ENCODE measurements at regions not wholly inside any gene's neighbourhood (a gene's known extent, or its start where the extent isn't known, plus 50 kb on each side); places are given as distances from the start of the nearest gene placed in this dataset.

- H3K4me3 ChIP-seq (ENCODE audit: low read depth, low read length) = no peak overlapping the region
- DNase-seq (ENCODE audit: low read depth) = no peak
- no peak for TF ChIP-seq CTCF (IDR thresholded peaks at IDR 0.05; ENCODE audit: insufficient read depth, low read length)
These were observed 817.5 kb downstream of the SQOR start for GRCh38 chr15:46452297-46452820.

GRCh38 chr15:46456456-46456855 lies 821.6 kb downstream of the SQOR start:
- no peak for DNase-seq (ENCODE audit: low read depth)
- TF ChIP-seq CTCF (IDR thresholded peaks at IDR 0.05; ENCODE audit: insufficient read depth, low read length) = no peak
- H3K4me3 ChIP-seq (ENCODE audit: low read depth, low read length) = no peak overlapping the region

- no peak for DNase-seq (ENCODE audit: low read depth)
- H3K4me3 ChIP-seq (ENCODE audit: low read depth, low read length) = no peak overlapping the region
- no peak for TF ChIP-seq CTCF (IDR thresholded peaks at IDR 0.05; ENCODE audit: insufficient read depth, low read length)
These were observed 825.7 kb downstream of the SQOR start for GRCh38 chr15:46460431-46461094.

GRCh38 chr15:46461416-46461815 lies 826.6 kb downstream of the SQOR start:
- DNase-seq (ENCODE audit: low read depth) = no peak
- H3K4me3 ChIP-seq (ENCODE audit: low read depth, low read length) = no peak overlapping the region
- TF ChIP-seq CTCF (IDR thresholded peaks at IDR 0.05; ENCODE audit: insufficient read depth, low read length) = no peak

GRCh38 chr15:46467041-46467440 lies 832.2 kb downstream of the SQOR start:
- no peak for DNase-seq (ENCODE audit: low read depth)
- no peak for TF ChIP-seq CTCF (IDR thresholded peaks at IDR 0.05; ENCODE audit: insufficient read depth, low read length)
- H3K4me3 ChIP-seq (ENCODE audit: low read depth, low read length) = no peak overlapping the region

GRCh38 chr15:46471096-46471495 lies 836.3 kb downstream of the SQOR start:
- no peak for TF ChIP-seq CTCF (IDR thresholded peaks at IDR 0.05; ENCODE audit: insufficient read depth, low read length)
- no peak for DNase-seq (ENCODE audit: low read depth)

GRCh38 chr15:46489276-46489675 lies 854.4 kb downstream of the SQOR start:
- H3K4me3 ChIP-seq (ENCODE audit: low read depth, low read length) = no peak overlapping the region
- no peak for TF ChIP-seq CTCF (IDR thresholded peaks at IDR 0.05; ENCODE audit: insufficient read depth, low read length)
- no peak for DNase-seq (ENCODE audit: low read depth)

More at GRCh38 chr15:46471096-46471495, 836.3 kb downstream of the SQOR start:
- H3K4me3 ChIP-seq (ENCODE audit: low read depth, low read length) = no peak overlapping the region

Measured in fibroblast of the aortic adventitia (primary cell).